C4-2B (cell line): ENCODE measurements at regions not wholly inside any gene's neighbourhood (a gene's known extent, or its start where the extent isn't known, plus 50 kb on each side); places are given as distances from the start of the nearest gene placed in this dataset.

Source experiments
- H3K27ac ChIP-seq: fragments of 450-650 bp; 2 replicates; pipeline ENCODE4 v1.5.1; 2017
- CTCF ChIP-seq: fragments of 450-650 bp; conservative IDR thresholded peaks from 2 replicates; pipeline ENCODE4 v1.5.1; 2017; ENCODE audit warnings: mild to moderate bottlenecking
- ZFX ChIP-seq: fragments of 450-650 bp; IDR thresholded peaks from 2 replicates; pipeline ENCODE4 v1.6.1; 2017

GRCh38 chr10:64033711-64034110 is 512.5 kb downstream of the REEP3 start:
- no peak for TF ChIP-seq ZFX
- no peak for TF ChIP-seq CTCF
- no peak overlapping the region for H3K27ac ChIP-seq

- TF ChIP-seq ZFX, result no peak
- TF ChIP-seq CTCF, result no peak
- H3K27ac ChIP-seq, result no peak overlapping the region
Observed at GRCh38 chr10:64036321-64036930, 515.2 kb downstream of the REEP3 start.

GRCh38 chr10:64037071-64037661 is 516.0 kb downstream of the REEP3 start:
- TF ChIP-seq ZFX (no peak), CTCF (no peak)
- H3K27ac ChIP-seq, result no peak overlapping the region

- TF ChIP-seq ZFX, result no peak
- TF ChIP-seq CTCF, result no peak
- no peak overlapping the region for H3K27ac ChIP-seq
Observed at GRCh38 chr10:64038107-64038506, 516.9 kb downstream of the REEP3 start.

GRCh38 chr10:64039198-64039597 is 518.0 kb downstream of the REEP3 start:
- no peak overlapping the region for H3K27ac ChIP-seq
- TF ChIP-seq ZFX (no peak), CTCF (no peak)

GRCh38 chr10:64040781-64041180 is 519.6 kb downstream of the REEP3 start:
- no peak overlapping the region for H3K27ac ChIP-seq
- TF ChIP-seq CTCF (0 out of 2 replicates have a peak, but pooled peaks have one; percentile 13), ZFX (no peak)

- no peak overlapping the region for H3K27ac ChIP-seq
- TF ChIP-seq CTCF, result peak; percentile 99
- no peak for TF ChIP-seq ZFX
Observed at GRCh38 chr10:64041185-64041988, 520.2 kb downstream of the REEP3 start.
